PC-9 (cell line): ENCODE measurements at regions not wholly inside any gene's neighbourhood (a gene's known extent, or its start where the extent isn't known, plus 50 kb on each side); places are given as distances from the start of the nearest gene placed in this dataset.

Source experiments
- EZH2 ChIP-seq: fragments of 200-600 bp; sonication (generic); IDR thresholded peaks from 2 replicates; pipeline ENCODE4 v1.8.0; 2017; ENCODE audit warnings: antibody characterized with exemption, low read depth
- TF ChIP-seq, protein P1 (sequence below): fragments of 200-600 bp; sonication (generic); conservative IDR thresholded peaks from 2 replicates; pipeline ENCODE4 v1.6.1; 2017; ENCODE audit warnings: mixed run types, antibody characterized with exemption, mild to moderate bottlenecking, moderate library complexity

- TF ChIP-seq, protein P1, sequence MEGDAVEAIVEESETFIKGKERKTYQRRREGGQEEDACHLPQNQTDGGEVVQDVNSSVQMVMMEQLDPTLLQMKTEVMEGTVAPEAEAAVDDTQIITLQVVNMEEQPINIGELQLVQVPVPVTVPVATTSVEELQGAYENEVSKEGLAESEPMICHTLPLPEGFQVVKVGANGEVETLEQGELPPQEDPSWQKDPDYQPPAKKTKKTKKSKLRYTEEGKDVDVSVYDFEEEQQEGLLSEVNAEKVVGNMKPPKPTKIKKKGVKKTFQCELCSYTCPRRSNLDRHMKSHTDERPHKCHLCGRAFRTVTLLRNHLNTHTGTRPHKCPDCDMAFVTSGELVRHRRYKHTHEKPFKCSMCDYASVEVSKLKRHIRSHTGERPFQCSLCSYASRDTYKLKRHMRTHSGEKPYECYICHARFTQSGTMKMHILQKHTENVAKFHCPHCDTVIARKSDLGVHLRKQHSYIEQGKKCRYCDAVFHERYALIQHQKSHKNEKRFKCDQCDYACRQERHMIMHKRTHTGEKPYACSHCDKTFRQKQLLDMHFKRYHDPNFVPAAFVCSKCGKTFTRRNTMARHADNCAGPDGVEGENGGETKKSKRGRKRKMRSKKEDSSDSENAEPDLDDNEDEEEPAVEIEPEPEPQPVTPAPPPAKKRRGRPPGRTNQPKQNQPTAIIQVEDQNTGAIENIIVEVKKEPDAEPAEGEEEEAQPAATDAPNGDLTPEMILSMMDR = no peak
- TF ChIP-seq EZH2 = no peak
Observed at GRCh38 chr1:29456685-29457435, 220.5 kb downstream of the PTPRU start.
